ENCODE measurements at regions not wholly inside any gene's neighbourhood (a gene's known extent, or its start where the extent isn't known, plus 50 kb on each side); places are given as distances from the start of the nearest gene placed in this dataset.

GRCh38 chr6:20312606-20313005, 89.1 kb upstream of the E2F3 start:
- TF ChIP-seq CTCF (conservative IDR thresholded peaks at IDR 0.05; ENCODE audit: low read depth, low read length), result no peak
- no peak for TF ChIP-seq EZH2phosphoT487 (IDR thresholded peaks at IDR 0.05; ENCODE audit: borderline replicate concordance, low read length)
- no peak for TF ChIP-seq EZH2 (IDR thresholded peaks at IDR 0.05; ENCODE audit: low read length, unreplicated experiment)
